GM21423 (cell line): ENCODE measurements at regions not wholly inside any gene's neighbourhood (a gene's known extent, or its start where the extent isn't known, plus 50 kb on each side); places are given as distances from the start of the nearest gene placed in this dataset.

ENCODE experiments used
- ATAC-seq: cut with Tn5 transposase; IDR thresholded peaks from one replicate; pipeline ENCODE4 v1.9.1; 2021; ENCODE audit warnings: mild to moderate bottlenecking, moderate library complexity; ENCODE audit not compliant: unreplicated experiment

DNA sequence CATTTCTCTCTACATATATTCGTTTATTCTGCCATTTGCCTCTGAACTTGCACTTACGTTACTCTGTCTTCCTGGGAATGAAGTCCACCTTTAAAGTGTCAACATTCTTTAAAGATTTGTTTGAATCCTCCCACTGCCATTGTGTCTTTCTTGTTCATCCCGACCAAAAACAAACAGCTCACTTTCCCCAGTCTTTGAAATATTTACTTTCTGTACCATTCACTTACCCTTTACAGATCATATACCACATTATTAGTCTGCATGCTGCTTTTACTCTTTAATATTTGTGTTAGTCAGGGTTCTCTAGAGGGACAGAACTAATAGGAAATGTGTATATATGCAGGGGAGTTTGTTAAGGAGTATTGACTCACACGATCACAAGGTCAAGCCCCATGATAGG is 176.6 kb upstream of the STARD13 start:
- no peak for ATAC-seq

- ATAC-seq, result no peak
Measured at GRCh38 chr13:33464345-33464744, 178.8 kb upstream of the STARD13 start.

- ATAC-seq, result no peak
Measured at GRCh38 chr13:33466262-33466661, 180.7 kb upstream of the STARD13 start.

GRCh38 chr13:33467556-33467955 is 182.0 kb upstream of the STARD13 start:
- no peak for ATAC-seq

GRCh38 chr13:33471204-33471603 is 185.6 kb upstream of the STARD13 start:
- no peak for ATAC-seq

DNA sequence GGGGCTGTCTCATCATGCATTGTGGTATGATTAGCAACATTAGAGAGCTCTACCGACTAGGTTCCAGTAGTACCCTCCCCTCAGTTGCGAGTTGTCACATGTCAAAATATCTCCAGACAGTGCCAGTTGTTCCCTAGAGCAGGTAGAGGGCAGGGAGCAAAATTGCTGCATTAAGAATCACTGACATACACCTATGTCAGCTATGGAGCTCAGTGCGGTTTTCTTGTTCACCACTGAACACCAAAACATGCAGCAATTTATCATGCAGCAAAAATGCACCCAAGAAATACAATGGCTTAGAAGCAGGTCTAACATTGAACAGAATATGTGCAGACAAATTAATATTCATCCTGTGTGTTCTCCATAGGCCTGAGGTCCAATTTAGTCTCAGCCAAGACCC is 186.9 kb upstream of the STARD13 start:
- no peak for ATAC-seq

DNA sequence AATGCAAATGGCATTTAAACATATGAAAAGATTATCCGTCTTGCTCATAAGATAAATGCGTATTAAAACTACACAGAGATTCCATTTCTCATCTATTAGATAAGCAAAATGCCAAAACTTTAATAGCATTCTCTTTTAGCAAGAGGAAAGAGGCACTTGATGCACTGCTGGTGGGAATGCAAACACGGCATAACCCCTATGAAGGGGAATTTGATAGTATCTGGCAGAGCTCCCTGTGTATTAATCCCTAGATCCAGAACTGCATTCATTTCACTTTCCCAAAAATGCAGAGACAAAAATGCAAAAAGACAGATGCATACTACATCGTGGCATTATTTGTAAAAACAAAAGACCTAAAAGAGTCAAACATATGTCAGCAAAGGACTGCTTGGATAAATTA is 193.6 kb upstream of the STARD13 start:
- ATAC-seq, result no peak

GRCh38 chr13:33480561-33480960 is 195.0 kb upstream of the STARD13 start:
- no peak for ATAC-seq

DNA sequence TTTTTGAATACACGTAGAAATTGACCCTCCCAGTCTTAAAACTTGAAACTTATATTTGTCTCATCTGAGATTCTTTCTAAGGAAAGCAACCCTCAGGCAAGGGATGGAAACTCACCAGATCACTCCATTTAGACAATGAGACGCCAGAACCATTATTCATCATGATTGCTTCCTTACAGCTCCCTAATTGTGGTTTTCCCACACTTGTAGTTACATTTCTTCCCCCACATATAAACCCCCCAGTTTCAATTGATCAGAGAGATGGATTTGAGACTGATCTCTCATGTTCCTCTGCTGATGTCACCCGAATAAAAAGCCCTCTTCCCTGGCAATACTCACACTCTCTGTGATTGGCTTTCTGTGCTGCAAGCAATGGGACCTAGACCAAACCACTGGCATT is 197.9 kb upstream of the STARD13 start:
- ATAC-seq, result no peak

GRCh38 chr13:33485247-33485646 is 199.7 kb upstream of the STARD13 start:
- ATAC-seq, result no peak

DNA sequence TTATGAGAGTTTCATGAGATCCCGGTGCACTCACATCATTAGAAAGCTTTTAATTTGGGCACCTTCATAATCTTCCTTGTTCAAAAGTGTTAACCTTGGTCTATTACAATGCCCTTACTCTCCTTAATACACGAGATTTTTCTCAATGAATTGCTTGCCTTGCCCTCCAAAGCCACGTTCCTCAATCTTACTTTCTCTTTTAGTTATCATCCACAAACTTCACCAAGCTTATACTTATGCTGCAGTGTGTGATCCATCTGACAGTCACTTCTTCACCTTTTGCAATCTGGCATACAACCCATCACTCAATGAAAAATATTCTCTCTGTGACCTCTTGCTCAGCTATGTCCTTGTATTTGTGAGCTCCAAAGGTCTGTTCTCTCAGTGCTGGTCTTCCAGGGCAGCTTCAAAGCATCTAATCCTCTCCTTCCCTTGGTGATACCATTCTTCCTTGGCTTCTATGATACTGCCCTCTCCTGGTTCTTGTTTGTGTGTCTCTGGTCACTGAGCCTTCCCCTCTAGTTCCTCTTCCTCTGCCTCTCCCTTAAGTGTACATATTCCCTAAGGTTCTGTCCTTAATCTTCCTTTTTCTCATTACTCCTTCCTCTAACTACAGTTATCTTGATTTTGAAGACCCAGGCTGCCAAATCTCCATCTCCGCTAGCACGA is 202.2 kb upstream of the STARD13 start:
- ATAC-seq, result no peak

DNA sequence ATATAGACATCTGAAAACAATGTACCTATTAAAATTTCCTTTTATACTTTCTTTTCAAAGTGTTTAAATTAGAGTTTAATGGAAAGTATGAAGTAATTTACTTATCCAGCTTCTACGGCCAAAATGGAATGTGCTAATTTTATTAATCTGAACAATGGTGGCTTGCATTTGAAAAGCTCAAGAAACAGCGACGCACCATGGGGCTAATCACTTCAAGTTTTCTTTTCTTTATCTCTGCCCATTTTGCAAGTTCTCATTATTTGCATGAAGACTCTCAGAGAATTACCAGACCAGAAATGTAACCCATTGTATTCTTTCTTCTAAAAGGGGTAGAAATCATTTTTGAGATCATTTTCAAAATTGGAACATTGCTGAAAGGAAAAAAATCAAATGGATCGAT is 204.0 kb upstream of the STARD13 start:
- ATAC-seq, result no peak

GRCh38 chr13:33490461-33491327 is 205.1 kb upstream of the STARD13 start:
- ATAC-seq, result no peak

GRCh38 chr13:33493672-33494365 is 208.3 kb upstream of the STARD13 start:
- no peak for ATAC-seq

DNA sequence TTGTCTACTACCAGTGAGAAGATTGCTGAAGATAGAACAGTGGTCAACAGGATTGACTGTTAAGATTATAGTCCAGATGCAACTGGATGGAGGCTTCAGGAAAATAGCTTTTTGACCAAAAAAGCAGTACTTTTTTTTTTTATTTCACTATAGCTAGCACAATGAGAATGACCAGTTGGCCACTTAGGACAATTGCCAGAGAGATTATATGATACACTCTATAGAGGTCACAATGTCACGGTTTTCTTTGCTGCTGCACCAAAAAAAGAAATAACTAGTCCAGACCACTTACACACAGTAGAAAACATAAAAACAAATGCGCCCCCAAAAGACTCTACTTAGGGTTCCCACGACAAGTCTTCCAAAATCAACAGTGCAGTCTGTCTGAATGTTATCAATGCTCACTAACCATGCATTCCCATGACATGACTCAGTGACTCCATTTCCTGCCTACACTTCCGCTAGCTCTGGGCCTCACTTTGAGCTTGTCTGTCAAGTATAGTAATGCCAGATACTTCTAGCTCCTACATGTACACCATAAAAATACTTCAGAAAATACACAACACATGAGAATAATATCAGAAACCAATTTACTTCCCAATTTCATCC is 209.1 kb upstream of the STARD13 start:
- no peak for ATAC-seq

DNA sequence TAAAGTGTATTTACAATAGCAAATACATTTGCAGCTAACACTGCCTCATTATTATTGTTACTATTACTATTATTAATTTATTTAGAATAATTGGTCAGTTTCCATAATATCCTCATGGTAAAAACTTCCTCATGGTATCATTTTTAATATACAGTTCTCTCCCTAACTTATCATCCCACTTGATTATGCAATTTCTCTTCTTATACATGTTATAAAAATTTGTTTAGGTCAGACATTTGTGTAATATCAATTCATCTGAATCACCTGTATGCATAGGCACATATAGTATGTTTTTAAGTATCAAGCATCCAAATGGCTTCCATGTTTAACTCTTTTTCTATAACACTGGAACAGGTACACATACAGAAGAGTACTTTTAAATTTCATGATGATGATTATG is 210.8 kb upstream of the STARD13 start:
- no peak for ATAC-seq

DNA sequence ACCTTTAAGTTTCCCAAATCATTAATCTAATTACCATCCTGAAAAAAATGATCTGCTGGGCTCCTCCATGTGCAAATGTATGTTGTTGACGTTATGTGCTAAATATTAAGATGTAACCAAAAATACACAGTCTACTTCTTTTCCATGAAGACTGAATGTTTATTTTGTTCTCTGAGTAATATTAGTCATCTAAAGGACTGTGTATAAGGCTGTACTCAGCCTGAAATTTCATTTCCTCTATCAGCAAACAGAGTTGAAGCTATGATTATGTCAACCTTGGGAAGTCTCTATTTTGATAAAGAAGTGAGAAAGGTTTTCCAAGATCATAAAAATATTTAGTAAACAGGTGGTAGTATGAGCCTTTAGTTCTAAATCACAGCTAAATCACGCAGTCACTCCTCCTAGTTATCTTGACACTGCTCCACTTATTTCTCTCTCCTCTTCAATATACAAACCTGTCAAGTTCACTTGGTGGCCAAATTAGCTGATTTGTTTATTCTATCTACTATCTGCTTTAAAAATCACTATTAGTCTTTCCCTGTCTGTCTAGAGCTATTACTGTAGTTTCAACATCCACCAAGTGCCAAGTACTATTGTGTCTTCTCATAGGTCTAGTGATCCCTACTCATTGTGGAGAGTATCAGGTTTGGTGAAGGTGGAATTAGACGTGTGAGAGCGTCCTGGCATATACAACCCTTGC is 211.7 kb upstream of the STARD13 start:
- ATAC-seq, result no peak

DNA sequence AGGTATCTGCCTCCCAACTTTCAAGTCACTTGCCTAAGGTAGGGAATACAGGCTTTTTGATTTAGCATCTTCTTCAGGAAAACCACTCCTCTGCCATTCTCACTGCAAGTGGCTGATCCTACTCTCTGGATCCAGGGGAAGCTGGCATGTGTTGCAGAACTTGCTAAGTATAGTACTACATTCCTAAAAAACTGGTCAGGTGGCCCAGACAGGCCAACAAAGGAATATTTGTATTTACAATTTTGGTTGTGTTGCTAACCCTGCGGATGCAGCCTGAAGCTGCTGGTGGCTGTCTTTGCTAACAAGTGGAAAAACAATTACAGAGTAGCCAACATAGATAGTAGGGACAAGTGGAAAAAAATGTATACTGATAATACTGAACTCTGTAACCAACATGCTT is 222.5 kb upstream of the STARD13 start:
- no peak for ATAC-seq

DNA sequence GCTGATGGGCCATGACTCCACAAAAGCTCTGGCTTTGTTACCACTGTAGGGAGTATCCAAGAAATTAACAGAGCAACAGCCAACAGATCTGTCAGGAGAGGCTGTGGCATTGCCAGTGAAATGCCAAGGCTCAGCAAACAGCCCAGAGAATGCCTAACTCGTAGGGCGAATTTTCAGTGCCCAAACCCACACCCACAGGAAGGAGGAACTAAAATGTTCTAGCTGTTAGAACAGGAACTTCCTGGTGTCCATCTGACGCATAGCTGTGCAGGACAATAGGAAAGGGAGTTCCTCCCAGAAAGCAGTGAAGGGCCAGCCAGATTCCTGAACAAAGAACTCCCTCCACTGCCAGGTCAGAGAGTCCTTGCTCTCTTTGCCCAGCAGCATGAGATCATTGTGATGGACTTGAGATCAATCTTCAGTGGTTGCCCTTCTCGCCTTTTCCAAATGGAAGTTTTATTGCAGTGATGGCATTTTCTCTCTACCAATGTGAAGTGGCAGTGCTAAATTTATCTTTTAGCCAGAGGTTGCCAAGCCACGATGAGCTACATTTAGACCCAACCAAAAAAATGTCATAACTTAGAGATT is 224.2 kb upstream of the STARD13 start:
- ATAC-seq, result no peak

DNA sequence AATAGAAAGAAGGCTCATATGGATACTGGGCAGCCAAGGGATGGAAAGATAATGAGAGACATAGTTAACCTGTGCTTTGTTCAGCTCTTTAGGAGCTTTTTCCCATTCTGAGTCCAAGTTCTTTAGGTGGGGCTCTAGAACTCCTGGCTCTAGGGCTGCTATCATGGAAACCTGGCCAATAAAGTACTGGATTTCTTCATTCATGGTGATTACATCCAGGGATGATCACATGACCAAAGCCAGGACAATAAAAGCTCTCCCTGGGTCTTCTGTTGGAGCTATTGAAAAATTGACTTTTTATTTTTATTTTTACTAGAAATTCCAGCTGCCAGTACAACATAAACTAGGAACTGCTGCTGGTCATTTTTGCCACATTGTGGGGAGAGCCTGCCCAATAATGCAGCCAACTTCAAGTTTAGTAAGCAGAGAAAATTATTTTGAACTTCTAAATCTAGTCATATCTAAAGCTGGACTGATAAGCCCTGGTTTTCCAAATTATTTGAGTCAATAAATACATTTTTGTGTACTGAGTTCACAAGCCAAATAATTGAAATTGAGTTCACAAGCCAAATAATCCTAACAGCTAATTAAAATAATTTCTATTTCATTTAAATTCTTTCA is 224.9 kb upstream of the STARD13 start:
- no peak for ATAC-seq
